ENCODE measurements at regions not wholly inside any gene's neighbourhood (a gene's known extent, or its start where the extent isn't known, plus 50 kb on each side); places are given as distances from the start of the nearest gene placed in this dataset.
A peak's percentile ranks its signal among the peaks of the same experiment; 100 is the strongest.

DNA sequence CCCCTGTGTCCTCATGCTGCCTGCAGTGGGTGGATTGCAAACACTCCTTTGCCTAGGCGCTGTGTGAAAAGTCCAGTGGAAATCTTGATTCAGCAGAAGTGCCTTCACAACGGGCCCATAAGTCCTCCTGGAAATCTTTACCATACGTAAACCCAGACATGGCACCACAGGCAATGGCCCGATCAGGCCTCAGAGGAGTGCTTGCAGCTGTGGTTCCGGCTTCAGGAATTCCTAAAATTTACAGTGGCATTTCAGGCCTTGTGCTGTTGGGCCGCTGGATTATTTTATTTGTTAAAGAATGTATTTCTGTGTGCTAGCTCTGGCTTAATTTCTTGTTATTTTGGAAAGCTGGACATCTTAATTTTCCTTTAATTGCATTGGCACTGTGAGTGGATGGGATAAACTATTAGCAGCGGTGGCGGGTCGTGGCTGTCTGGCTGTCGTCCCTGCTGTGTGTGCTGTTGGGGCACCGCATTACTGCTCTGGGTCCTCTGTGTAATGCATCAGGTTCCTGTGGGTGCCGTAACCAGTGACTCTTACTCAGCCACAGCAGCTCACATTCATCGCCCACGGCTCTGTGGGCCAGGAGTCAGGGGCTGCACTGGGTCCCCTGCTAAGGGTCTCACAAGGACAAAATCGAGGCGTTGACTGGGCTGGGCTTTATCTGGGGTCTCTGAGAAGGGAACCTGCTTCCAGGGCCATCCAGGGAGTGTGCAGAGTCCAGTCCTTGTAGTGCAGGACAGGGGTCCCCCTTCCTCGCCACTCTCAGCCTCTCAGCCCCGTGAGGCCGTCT, 73.1 kb downstream of the RTP5 start:
- DNase-seq (ENCODE audit: low read depth in 2 of 2, low spot score in 1 of 2) = no peak

GRCh38 chr2:241943209-241943850, 73.8 kb downstream of the RTP5 start:
- DNase-seq (ENCODE audit: low read depth in 2 of 2, low spot score in 1 of 2) = no peak

DNA sequence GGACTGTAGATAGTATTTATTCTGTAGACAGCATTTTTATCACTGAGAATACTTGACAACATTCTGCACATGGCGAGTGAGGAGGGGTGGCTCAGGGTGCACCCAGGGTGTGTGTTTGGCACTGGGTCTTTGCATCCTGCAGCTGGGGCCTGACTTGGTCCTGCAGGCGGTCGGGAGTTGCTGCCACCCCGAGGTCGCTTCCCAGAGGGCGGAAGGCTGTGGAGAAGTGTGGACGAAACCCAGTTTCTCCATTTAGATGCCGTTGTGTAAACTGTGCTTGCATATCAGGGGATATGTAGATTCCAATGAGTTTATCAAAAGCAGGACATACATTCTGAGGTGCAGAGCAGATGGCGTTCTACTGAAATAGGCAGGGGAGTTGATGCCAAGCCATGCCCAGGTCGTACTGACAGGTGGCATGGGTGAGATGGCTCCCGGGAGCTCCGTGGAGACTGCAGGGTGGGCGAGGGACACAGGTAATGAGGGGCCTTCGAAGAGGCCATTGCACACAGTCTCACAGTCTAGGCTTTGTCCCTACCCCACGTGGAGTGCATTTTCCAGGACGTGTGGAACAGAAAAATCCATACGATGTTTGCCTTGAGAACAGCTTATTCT, 74.5 kb downstream of the RTP5 start:
- DNase-seq (ENCODE audit: low read depth in 2 of 2, low spot score in 1 of 2) = no peak

- no peak for DNase-seq (ENCODE audit: low read depth in 2 of 2, low spot score in 1 of 2)
These were observed 75.3 kb downstream of the RTP5 start for GRCh38 chr2:241944821-241945220.

DNA sequence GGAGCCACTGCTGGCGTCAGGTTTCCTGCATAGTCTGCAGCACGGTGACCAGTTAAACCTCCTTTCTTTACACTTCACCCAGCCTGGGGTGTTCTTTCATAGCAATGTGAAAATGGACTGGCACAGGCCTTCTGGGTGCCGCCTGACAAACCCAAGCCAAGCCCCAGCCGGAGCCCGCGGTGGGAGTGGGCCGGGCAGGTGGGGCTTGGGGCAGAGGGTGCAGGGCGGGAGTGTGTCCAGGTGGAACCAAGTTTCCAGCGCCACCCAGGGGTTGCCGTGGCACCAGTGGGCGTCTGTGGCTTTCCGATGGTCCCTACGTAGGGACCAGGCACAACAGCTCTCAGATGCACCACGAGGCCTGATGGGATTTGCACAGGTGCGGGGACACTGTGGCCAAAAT, 75.8 kb downstream of the RTP5 start:
- DNase-seq (ENCODE audit: low read depth in 2 of 2, low spot score in 1 of 2) = no peak

DNA sequence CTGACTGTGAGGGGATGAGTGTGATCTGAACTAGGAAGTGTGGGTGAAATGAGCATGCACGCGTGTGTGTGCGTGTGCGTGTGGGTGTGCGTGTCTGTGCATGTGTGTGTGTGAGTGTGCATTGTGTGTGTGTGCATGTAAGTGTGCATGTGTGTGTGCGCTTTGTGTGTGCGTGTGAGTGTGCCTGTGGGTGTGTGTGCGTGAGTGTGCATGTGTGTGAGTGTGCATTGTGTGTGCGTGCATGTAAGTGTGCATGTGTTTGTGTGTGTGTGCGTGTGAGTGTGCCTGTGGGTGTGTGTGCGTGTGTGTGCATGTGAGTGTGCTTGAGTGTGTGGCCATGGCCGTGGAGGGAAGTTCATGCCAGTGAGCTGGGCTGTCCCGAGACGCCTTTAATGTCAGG, 76.3 kb downstream of the RTP5 start:
- DNase-seq (ENCODE audit: low read depth in 2 of 2, low spot score in 1 of 2) = no peak

GRCh38 chr2:241946306-241947003, 76.9 kb downstream of the RTP5 start:
- no peak for DNase-seq (ENCODE audit: low read depth in 2 of 2, low spot score in 1 of 2)

DNA sequence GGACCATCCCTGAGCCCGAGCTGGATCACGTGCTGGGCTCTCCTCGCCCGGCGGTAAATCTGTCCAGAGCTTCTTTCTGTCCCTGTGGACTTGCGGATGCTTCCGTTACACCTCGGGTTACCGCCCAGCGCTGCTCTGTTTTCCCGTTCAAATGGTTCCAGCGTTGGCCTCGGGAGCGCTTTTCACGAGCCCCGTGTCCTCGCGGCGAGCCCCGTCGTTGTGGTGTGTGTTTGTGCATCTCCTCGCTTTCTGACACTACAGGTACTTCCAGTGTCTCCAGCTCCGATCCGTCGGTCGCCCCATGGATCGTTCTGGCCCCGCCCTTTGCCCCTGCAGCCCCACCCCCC, 77.4 kb downstream of the RTP5 start:
- DNase-seq (ENCODE audit: low read depth in 2 of 2, low spot score in 1 of 2) = no peak

GRCh38 chr2:241947401-241947800, 77.9 kb downstream of the RTP5 start:
- no peak for DNase-seq (ENCODE audit: low read depth in 2 of 2, low spot score in 1 of 2)

GRCh38 chr2:241947876-241948275, 78.3 kb downstream of the RTP5 start:
- no peak for DNase-seq (ENCODE audit: low read depth in 2 of 2, low spot score in 1 of 2)

- DNase-seq (ENCODE audit: low read depth in 2 of 2, low spot score in 1 of 2) = no peak
These were observed 78.9 kb downstream of the RTP5 start for GRCh38 chr2:241948299-241948897.

DNA sequence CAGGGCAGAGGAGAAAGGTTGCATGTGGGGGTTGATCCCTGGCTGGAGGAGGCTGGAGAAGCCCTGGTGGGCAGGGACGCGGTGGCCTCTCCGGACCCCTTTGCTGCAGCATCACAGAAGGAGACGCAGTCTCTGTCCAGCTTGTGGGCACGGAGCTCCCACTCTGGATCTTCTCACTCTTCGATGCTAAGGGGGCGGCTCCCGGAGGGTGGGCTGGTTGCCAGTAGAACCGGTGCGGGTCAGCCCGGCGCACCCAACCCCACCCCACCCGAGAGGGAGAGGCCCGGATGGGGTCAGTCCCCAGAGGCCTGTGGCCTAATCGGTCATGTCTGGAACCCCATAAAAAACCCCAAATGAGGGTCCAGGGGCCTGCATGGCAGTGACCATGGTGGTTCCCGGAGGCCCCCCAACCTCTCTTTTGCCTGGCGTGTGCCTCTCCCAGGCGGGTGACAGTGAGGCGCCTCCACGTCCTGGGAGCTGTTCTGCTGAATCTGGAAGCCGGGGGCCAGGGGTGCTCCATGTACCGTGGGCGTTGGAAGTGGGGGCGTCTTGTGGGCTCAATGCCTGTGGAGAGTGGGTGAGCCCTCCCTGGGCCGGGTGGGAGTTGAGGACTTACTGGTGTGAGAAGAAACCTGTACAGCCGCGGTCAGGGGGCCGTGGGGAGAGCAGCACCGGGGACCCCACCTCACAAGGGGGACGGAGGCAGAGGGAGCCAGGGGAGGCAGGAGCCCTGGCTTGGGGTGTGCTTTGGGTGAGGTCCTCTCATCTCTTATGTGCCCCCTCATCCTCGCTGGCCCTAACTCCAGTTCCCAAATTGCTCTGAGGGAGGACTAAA, 79.6 kb downstream of the RTP5 start:
- DNase-seq (ENCODE audit: low read depth in 2 of 2, low spot score in 1 of 2) = no peak

DNA sequence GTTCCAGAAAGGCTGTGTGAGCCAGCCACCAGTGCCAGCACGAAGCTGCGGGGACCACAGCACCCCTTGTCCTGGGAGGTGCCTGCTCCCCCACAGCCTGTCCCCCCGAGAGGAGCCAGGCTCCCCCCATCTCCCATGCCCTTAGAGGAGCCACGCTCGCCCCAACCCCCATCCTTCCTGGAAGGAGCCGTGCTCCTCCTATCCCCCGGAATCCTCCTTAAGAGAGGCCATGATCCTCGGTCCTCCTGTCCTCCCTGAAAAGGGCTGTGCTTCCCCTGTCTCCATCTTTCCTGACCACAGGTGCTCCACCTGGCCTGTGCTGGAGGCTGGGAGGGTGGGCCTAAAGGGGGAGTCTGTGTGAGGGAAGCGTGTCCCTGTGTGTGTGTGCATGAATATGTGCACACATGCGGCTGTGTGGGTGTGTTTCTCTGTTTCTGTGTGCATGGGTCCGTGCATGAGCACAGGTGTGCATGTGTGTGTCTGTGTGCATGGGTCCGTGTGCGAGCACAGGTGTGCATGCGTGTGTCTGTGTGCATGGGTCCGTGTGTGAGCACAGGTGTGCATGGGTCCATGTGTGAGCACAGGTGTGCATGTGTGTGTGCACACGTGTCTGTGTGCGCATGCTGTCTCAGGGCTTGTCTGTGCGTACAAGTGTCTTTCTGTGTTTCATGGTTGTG, 80.3 kb downstream of the RTP5 start:
- no peak for DNase-seq (ENCODE audit: low read depth in 2 of 2, low spot score in 1 of 2)

- DNase-seq (ENCODE audit: low read depth in 2 of 2, low spot score in 1 of 2) = peak; percentile 30 to 47
These were observed 81.1 kb downstream of the RTP5 start for GRCh38 chr2:241950413-241951315.

- DNase-seq (ENCODE audit: low read depth in 2 of 2, low spot score in 1 of 2) = no peak
These were observed 81.8 kb downstream of the RTP5 start for GRCh38 chr2:241951316-241951700.

DNA sequence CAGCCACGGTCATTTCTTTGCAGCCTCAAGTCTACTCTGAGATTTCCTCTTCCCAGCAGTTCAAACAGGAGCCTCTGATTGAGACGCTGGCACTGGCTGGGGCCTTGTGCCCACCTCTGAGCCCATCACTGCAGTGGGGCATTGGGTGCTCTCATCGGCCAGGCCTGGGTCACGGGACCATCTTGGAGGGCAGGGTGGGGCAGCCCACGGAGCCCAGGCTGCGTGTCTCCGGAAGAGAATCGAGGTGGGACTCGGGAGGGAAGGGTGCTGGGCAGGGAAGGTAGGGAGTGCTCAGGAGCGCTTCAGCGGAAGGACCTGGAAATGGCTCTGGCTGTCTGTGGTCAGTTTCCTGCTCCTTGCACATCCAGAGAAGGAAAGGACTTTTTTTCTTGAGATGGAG, 82.4 kb downstream of the RTP5 start:
- DNase-seq (ENCODE audit: low read depth in 2 of 2, low spot score in 1 of 2) = no peak

DNA sequence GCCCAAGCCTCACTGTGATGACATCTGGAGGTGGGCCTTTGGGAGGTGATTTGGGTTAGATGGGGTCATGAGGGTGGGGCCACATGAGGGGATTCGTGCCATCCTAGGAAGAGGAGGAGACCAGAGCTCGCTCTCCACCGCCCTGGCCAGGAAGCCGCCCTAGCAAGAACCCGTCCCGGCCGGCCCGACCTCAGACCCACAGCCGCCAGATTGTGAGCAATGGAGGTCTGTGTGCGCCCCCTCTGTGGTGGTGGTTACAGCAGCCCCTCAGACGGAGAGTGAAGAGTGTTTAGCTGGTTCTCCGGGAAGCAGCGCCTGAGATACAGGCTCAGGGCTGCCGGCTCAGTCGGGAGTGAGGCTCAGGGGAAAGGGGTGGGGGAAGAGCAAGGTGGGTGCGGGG, 83.3 kb downstream of the RTP5 start:
- no peak for DNase-seq (ENCODE audit: low read depth in 2 of 2, low spot score in 1 of 2)

DNA sequence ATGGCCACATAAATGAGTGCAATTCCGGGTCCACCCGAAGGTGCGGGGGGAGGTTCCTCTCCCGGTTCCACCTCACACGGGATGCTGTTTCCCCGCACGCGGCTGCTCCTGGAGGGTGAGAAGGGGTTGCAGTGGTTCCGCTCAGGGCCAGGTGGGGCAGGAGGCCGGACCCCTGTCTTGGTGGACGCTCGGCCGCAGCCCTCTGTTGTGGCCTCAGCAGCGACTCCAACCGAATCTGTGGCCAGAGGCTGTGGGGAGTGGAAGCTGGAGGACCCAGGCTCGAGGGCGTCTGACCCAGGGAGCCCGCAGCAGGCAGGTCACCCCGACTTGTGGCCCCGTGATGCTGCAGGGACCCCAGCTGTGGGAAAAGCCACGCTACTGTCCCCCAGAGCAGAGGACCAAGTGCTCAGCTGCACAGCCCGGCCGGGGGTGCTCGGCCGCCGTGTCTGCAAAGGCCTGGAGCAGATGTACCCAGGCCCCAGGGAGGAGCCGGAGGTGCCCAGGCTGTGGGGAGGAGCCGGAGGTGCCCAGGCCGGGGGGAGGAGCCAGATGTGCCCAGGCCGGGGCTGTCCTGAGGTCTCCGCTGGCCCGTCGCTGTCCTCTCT, 83.9 kb downstream of the RTP5 start:
- no peak for DNase-seq (ENCODE audit: low read depth in 2 of 2, low spot score in 1 of 2)

All from stimulated activated CD8-positive, alpha-beta memory T cell treated with anti-CD3 and anti-CD28 coated beads, Interleukin-4, amount 100 ng/mL, for 4 hours (primary cell).